ENCODE measurements at regions not wholly inside any gene's neighbourhood (a gene's known extent, or its start where the extent isn't known, plus 50 kb on each side); places are given as distances from the start of the nearest gene placed in this dataset.

DNA sequence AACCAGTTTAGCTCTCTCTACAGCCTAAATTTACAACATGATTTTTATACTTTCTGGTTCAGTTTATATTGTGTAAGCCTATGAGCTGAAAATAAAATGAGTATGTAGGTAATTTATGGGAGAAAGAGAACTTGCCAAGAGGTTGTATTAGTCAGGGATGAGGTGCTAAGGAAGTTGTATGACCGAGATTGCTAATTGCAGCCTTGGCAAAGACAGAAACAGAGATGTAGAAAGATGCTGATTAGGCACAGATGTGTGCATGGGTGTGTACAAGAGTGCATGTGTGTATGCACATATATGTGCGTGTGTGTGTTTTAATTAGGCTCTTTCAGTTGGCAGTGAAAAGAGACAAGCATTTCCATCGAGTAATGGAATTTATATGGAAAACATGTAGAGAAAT, 213.9 kb downstream of the FBXO15 start:
- DNase-seq (ENCODE audit: low spot score), result no peak
- in situ Hi-C loops (cut with MboI; ENCODE audit: low sequenced_read_pairs, unreplicated experiment), result loop anchor here (25.0 kb wide), 1 partner anchor 96 kb away; no protein-coding TSS in a partner anchor
- TF ChIP-seq, protein P1, sequence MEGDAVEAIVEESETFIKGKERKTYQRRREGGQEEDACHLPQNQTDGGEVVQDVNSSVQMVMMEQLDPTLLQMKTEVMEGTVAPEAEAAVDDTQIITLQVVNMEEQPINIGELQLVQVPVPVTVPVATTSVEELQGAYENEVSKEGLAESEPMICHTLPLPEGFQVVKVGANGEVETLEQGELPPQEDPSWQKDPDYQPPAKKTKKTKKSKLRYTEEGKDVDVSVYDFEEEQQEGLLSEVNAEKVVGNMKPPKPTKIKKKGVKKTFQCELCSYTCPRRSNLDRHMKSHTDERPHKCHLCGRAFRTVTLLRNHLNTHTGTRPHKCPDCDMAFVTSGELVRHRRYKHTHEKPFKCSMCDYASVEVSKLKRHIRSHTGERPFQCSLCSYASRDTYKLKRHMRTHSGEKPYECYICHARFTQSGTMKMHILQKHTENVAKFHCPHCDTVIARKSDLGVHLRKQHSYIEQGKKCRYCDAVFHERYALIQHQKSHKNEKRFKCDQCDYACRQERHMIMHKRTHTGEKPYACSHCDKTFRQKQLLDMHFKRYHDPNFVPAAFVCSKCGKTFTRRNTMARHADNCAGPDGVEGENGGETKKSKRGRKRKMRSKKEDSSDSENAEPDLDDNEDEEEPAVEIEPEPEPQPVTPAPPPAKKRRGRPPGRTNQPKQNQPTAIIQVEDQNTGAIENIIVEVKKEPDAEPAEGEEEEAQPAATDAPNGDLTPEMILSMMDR (IDR thresholded peaks at IDR 0.05; ENCODE audit: borderline replicate concordance, control extremely low read depth, extremely low read depth, insufficient read depth, missing control alignments), result no peak

GRCh38 chr18:73932976-73933375, 214.7 kb downstream of the FBXO15 start:
- in situ Hi-C loops (cut with MboI; ENCODE audit: low sequenced_read_pairs, unreplicated experiment), result loop anchor here (25.0 kb wide), 1 partner anchor 96 kb away; no protein-coding TSS in a partner anchor
- TF ChIP-seq, protein P1 (IDR thresholded peaks at IDR 0.05; ENCODE audit: borderline replicate concordance, control extremely low read depth, extremely low read depth, insufficient read depth, missing control alignments), result no peak
- DNase-seq (ENCODE audit: low spot score), result no peak

- no peak for DNase-seq (ENCODE audit: low spot score)
- in situ Hi-C loops (cut with MboI; ENCODE audit: low sequenced_read_pairs, unreplicated experiment), result loop anchor here (25.0 kb wide), 1 partner anchor 90 kb away; no protein-coding TSS in a partner anchor
- TF ChIP-seq, protein P1 (IDR thresholded peaks at IDR 0.05; ENCODE audit: borderline replicate concordance, control extremely low read depth, extremely low read depth, insufficient read depth, missing control alignments), result no peak
Observed at GRCh38 chr18:73927496-73927895, 220.1 kb downstream of the FBXO15 start.

GRCh38 chr18:73924836-73925235, 222.8 kb downstream of the FBXO15 start:
- TF ChIP-seq, protein P1 (IDR thresholded peaks at IDR 0.05; ENCODE audit: borderline replicate concordance, control extremely low read depth, extremely low read depth, insufficient read depth, missing control alignments), result no peak
- DNase-seq (ENCODE audit: low spot score), result no peak
- in situ Hi-C loops (cut with MboI; ENCODE audit: low sequenced_read_pairs, unreplicated experiment), result loop anchor here (25.0 kb wide), 1 partner anchor 88 kb away; no protein-coding TSS in a partner anchor

GRCh38 chr18:73924307-73924706, 223.3 kb downstream of the FBXO15 start:
- no peak for DNase-seq (ENCODE audit: low spot score)
- TF ChIP-seq, protein P1 (IDR thresholded peaks at IDR 0.05; ENCODE audit: borderline replicate concordance, control extremely low read depth, extremely low read depth, insufficient read depth, missing control alignments), result no peak
- in situ Hi-C loops (cut with MboI; ENCODE audit: low sequenced_read_pairs, unreplicated experiment), result no loop called here

DNA sequence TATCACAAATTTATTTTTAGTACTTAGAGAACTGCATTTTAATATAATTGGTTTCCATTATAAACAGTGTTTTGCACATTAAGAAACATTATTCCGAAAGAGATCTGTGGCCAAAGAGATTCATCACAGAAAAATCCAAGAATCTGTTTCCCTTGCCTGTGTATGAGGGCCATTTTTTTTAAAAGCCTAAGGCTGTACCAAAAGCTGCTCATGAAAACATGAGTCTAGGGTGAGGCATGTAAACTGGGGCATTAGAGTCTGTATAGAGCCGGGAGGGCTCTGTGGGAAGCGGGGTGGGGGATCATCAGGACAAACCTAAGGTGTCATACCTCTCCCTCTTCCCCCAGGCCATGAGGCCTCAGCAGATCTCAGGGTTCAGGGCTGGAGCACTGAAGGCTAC, 223.8 kb downstream of the FBXO15 start:
- in situ Hi-C loops (cut with MboI; ENCODE audit: low sequenced_read_pairs, unreplicated experiment), result no loop called here
- TF ChIP-seq, protein P1 (IDR thresholded peaks at IDR 0.05; ENCODE audit: borderline replicate concordance, control extremely low read depth, extremely low read depth, insufficient read depth, missing control alignments), result no peak
- DNase-seq (ENCODE audit: low spot score), result no peak

Data from GM13976 (cell line).